NT2/D1 (cell line): ENCODE measurements at regions not wholly inside any gene's neighbourhood (a gene's known extent, or its start where the extent isn't known, plus 50 kb on each side); places are given as distances from the start of the nearest gene placed in this dataset.

Source experiments
- YY1 ChIP-seq: IDR thresholded peaks from 2 replicates; pipeline ENCODE4 v1.6.1; 2011; ENCODE audit not compliant: insufficient read length, insufficient read depth
- ZNF274 ChIP-seq: IDR thresholded peaks from 2 replicates; pipeline ENCODE4 v1.6.1; 2011; ENCODE audit warnings: mild to moderate bottlenecking, low read depth, low read length

DNA sequence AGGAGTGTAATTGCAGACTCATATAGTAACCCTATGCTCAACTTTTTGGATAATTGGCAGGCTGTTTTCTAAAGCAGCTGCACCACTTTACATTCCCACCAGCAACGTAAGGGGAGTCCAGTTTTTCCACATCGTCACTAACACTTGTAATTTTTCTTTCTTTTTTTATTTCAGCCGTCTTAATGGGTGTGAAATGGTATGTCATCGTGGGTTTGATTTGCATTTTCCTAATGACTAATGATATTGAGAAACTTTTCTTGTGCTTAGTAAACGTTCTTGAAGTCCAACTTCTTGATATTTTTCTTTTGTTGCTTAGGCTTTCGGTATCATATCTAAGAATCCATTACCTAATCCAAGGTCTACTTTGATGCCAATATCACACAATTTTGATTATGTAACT, 95.3 kb upstream of the IL1RAPL1 start:
- TF ChIP-seq YY1, result no peak
- TF ChIP-seq ZNF274, result no peak
